Stomach (tissue), 8 donors: ENCODE measurements at regions not wholly inside any gene's neighbourhood (a gene's known extent, or its start where the extent isn't known, plus 50 kb on each side); places are given as distances from the start of the nearest gene placed in this dataset.

ENCODE experiments used
- DNase-seq, 2 donors: peaks; one replicate each; pipeline versions ENCODE4 v3.0.0 to v3.0.0-alpha.2; 2013 to 2019
- H3K27ac ChIP-seq, 5 donors: fragments of 200-600 bp in 4 of 5; sonication (generic) in 4 of 5; one replicate each; pipeline ENCODE4 v1.5.1; 2013 to 2019; ENCODE audit warnings: mild to moderate bottlenecking in 1 of 5, moderate library complexity in 1 of 5
- H3K27me3 ChIP-seq, 3 donors: fragments of 200-600 bp; sonication (generic); one replicate each; pipeline ENCODE4 v1.5.1; 2017 to 2019; ENCODE audit warnings: mixed run types in 1 of 3
- H3K36me3 ChIP-seq, 4 donors: fragments of 200-600 bp; sonication (generic); 1 replicate in 3 of 4; 2 replicates in 1 of 4; pipeline ENCODE4 v1.5.1; 2016 to 2019
- H3K4me1 ChIP-seq, 4 donors: fragments of 200-600 bp; sonication (generic); one replicate each; pipeline ENCODE4 v1.5.1; 2016 to 2019
- H3K4me3 ChIP-seq, 4 donors: fragments of 200-600 bp; sonication (generic) in 3 of 4; one replicate each; pipeline ENCODE4 v1.5.1; 2016 to 2019; ENCODE audit warnings: mild to moderate bottlenecking in 1 of 4
- H3K9me3 ChIP-seq, 4 donors: fragments of 200-600 bp; sonication (generic); one replicate each; pipeline ENCODE4 v1.5.1; 2016 to 2019
- EP300 ChIP-seq: sonication (generic); formaldehyde crosslinking; IDR thresholded peaks from one replicate; pipeline ENCODE4 v1.6.1; 2017; ENCODE audit warnings: antibody characterized with exemption
- POLR2A ChIP-seq, 4 donors: fragments of 450-650 bp; IDR thresholded peaks; one replicate each; pipeline ENCODE4 v1.6.1; 2016; ENCODE audit warnings: antibody characterized with exemption in 4 of 4, control low read depth in 2 of 4, mild to moderate bottlenecking in 1 of 4, moderate library complexity in 1 of 4
- POLR2AphosphoS5 ChIP-seq, 3 donors: sonication (generic); formaldehyde crosslinking; IDR thresholded peaks; one replicate each; pipeline ENCODE4 v1.6.1; 2016; ENCODE audit warnings: antibody characterized with exemption in 3 of 3
- WGBS, 5 donors: extraction: QIAGEN DNeasy Blood & Tissue Kit in 3 of 5; methylation state at CpG; one replicate each; pipeline versions ENCODE4 v1.1.5 to v1.1.7; 2013 to 2018; 5-methylcytosine and 5-hydroxymethylcytosine counted together
- intact Hi-C: fragments of 100-400 bp; cut with DNase I; formaldehyde crosslinking; loops from one replicate; pipeline ENCODE4 v1.15.1; 2023; ENCODE audit warnings: low total_unique reads
- TF ChIP-seq, protein P1 (sequence below), 7 experiments: fragments of 450-650 bp in 4 of 7; fragments of 200-600 bp in 3 of 7; sonication (generic) in 3 of 7; IDR thresholded peaks; one replicate each; pipeline ENCODE4 v1.5.1; 2016 to 2019; ENCODE audit warnings: antibody characterized with exemption in 7 of 7, control low read depth in 2 of 7, mild to moderate bottlenecking in 1 of 7
- donor health status: healthy with polysubstance abuse.
- donor health status: Bipolar disorder and iron deficiency.
- donor health status: healthy.

DNA sequence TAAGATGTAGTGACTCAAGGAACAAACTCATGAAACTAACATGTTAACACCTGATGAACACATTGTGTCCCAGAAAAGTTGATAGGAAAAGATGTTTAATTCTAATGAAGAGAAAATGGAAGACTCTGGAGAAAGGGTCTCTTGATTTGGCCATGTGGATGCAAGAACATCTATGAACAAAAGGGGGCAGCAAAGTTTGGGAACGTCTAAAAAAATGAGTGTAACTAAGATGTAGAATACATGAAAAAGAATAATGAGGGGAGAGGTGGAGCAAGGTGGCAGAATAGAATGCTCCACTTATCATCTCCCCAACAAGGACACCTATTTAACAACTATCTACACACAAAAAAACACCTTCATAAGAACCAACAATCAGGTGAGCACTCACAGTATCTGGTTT is 805.1 kb downstream of the TNS3 start:
- no peak for TF ChIP-seq POLR2A (IDR thresholded peaks at IDR 0.05)
- no peak for TF ChIP-seq EP300
- no peak for TF ChIP-seq POLR2AphosphoS5 (IDR thresholded peaks at IDR 0.05)
- TF ChIP-seq, protein P1, sequence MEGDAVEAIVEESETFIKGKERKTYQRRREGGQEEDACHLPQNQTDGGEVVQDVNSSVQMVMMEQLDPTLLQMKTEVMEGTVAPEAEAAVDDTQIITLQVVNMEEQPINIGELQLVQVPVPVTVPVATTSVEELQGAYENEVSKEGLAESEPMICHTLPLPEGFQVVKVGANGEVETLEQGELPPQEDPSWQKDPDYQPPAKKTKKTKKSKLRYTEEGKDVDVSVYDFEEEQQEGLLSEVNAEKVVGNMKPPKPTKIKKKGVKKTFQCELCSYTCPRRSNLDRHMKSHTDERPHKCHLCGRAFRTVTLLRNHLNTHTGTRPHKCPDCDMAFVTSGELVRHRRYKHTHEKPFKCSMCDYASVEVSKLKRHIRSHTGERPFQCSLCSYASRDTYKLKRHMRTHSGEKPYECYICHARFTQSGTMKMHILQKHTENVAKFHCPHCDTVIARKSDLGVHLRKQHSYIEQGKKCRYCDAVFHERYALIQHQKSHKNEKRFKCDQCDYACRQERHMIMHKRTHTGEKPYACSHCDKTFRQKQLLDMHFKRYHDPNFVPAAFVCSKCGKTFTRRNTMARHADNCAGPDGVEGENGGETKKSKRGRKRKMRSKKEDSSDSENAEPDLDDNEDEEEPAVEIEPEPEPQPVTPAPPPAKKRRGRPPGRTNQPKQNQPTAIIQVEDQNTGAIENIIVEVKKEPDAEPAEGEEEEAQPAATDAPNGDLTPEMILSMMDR (IDR thresholded peaks at IDR 0.05): no peak
- intact Hi-C loops: no loop called here
- no peak overlapping the region for H3K4me3 ChIP-seq
- H3K36me3 ChIP-seq: no peaks in the 10 kb centered on the region
- DNase-seq: no peak
- H3K27ac ChIP-seq: no peak overlapping the region
- 6 to 16% (median 11%) methylated on average over 1 of the region's 1 CpG for WGBS, 5 donors
- H3K4me1 ChIP-seq: no peaks in the 10 kb centered on the region
- H3K9me3 ChIP-seq: no peaks in the 10 kb centered on the region
- H3K27me3 ChIP-seq: no peaks in the 10 kb centered on the region

DNA sequence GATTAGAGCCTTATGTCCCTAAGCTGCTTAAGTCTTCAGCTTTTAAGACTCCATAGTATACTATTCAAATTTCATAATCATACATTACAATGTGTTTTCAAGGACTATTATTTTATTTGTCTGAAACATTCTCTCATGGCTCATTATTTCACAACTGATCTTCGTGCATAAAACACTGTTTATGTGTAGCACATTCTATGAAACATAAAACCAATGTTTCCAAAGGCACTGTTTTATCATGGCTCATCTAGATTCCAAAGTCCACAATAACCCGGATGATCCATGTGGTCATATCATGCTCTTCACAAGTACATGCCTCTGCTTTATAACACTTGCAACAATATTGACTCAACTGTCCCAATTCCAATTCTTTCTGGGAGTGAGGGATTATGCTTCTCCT is 806.1 kb downstream of the TNS3 start:
- no peaks in the 10 kb centered on the region for H3K36me3 ChIP-seq
- DNase-seq: no peak
- H3K9me3 ChIP-seq: no peaks in the 10 kb centered on the region
- TF ChIP-seq, protein P1 (IDR thresholded peaks at IDR 0.05): no peak
- no peak for TF ChIP-seq POLR2AphosphoS5 (IDR thresholded peaks at IDR 0.05)
- no peak for TF ChIP-seq EP300
- TF ChIP-seq POLR2A (IDR thresholded peaks at IDR 0.05): no peak
- H3K27ac ChIP-seq: no peak overlapping the region
- intact Hi-C loops: no loop called here
- H3K4me3 ChIP-seq: no peak overlapping the region
- no peaks in the 10 kb centered on the region for H3K4me1 ChIP-seq
- WGBS, 5 donors: 23 to 62% (median 40%) methylated on average over 2 of the region's 2 CpGs
- H3K27me3 ChIP-seq: no peaks in the 10 kb centered on the region

DNA sequence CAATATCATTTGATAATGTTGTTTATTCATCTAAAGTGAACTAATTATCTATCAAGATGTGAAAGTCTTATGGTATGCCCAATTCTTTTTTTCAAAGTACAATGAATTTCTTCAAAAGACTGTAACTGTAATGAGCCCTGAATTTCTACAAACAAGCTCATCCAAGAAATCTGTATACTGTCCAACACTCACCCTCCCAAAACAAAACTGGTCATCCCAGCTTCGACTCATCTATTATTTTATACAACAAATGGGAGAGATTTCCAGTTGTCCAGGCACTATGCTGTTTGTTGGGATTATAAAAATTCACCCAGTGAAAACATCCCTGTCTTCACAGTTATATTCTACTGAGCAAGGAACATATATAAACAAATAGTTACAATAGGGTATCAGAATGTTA is 806.9 kb downstream of the TNS3 start:
- no peak overlapping the region for H3K27ac ChIP-seq
- H3K4me3 ChIP-seq: no peak overlapping the region
- WGBS, 5 donors: 74 to 87% (median 78%) methylated on average over 1 of the region's 1 CpG
- intact Hi-C loops: no loop called here
- H3K36me3 ChIP-seq: no peaks in the 10 kb centered on the region
- TF ChIP-seq POLR2AphosphoS5 (IDR thresholded peaks at IDR 0.05) (no peak), EP300 (no peak), POLR2A (IDR thresholded peaks at IDR 0.05) (no peak)
- TF ChIP-seq, protein P1 (IDR thresholded peaks at IDR 0.05): no peak
- H3K9me3 ChIP-seq: no peaks in the 10 kb centered on the region
- H3K4me1 ChIP-seq: no peaks in the 10 kb centered on the region
- no peaks in the 10 kb centered on the region for H3K27me3 ChIP-seq
- DNase-seq: no peak

DNA sequence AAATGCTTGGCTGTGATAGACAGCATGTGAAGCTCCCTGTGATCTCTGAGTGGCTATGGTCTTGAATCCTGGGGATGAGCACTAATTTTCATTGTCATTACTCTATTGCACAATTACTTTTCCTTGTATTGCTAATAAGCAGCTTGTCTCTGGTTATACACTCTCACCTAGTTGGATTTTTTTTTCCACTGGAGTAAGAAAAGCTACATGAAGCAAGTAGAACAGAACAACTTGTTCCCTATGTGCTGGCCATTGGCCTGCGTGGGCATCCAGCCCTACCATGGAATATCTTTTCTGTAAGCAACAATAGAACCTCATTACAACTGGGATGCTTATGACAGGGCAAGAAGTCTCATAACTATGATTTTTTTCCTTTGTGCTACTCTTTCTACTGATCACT is 807.4 kb downstream of the TNS3 start:
- 72 to 88% (median 86%) methylated on average over 1 of the region's 1 CpG for WGBS, 5 donors
- no peak overlapping the region for H3K4me3 ChIP-seq
- no peaks in the 10 kb centered on the region for H3K36me3 ChIP-seq
- no peak overlapping the region for H3K27ac ChIP-seq
- no peaks in the 10 kb centered on the region for H3K4me1 ChIP-seq
- DNase-seq: no peak
- TF ChIP-seq POLR2A (IDR thresholded peaks at IDR 0.05) (no peak), POLR2AphosphoS5 (IDR thresholded peaks at IDR 0.05) (no peak)
- peaks cover 0 to 4% (median 1%) of the 10 kb centered on the region in 4 donors for H3K9me3 ChIP-seq
- H3K27me3 ChIP-seq: no peaks in the 10 kb centered on the region
- intact Hi-C loops: no loop called here

DNA sequence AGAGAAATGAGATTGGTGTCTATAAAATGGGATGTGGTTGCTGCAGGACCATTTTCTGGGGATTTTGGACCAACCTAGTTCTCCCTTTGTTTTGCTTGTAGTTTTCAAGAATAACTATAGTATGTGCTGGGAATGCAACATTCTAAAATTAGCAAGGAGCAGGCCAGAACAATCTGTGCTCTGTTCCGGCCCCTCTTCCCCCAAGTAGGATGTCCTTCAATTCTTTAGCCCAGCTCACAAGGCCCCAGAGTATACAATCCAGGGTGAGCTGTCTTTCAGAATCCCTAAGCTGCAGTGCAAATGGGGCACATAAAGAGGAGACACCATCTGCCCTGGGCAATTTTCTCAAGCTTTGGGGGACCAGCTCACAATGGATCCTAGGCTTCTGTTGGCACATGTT is 809.1 kb downstream of the TNS3 start:
- DNase-seq: no peak
- Histone ChIP-seq H3K9me3 (peaks cover 0 to 20% (median 13%) of the 10 kb centered on the region in 4 donors), H3K4me1 (no peaks in the 10 kb centered on the region), H3K4me3 (no peak overlapping the region), H3K27me3 (no peaks in the 10 kb centered on the region), H3K27ac (no peak overlapping the region), H3K36me3 (no peaks in the 10 kb centered on the region)
- TF ChIP-seq POLR2AphosphoS5 (IDR thresholded peaks at IDR 0.05): no peak
- TF ChIP-seq EP300: no peak
- TF ChIP-seq, protein P1 (IDR thresholded peaks at IDR 0.05): no peak
- TF ChIP-seq POLR2A (IDR thresholded peaks at IDR 0.05): no peak
- 63 to 96% (median 82%) methylated on average over 1 of the region's 1 CpG for WGBS, 5 donors
- intact Hi-C loops: no loop called here
